ENCODE measurements at regions not wholly inside any gene's neighbourhood (a gene's known extent, or its start where the extent isn't known, plus 50 kb on each side); places are given as distances from the start of the nearest gene placed in this dataset.
"Not testable (repeated sequence)": the region's sequence is repeated elsewhere in the genome, so short reads cannot be mapped to it uniquely, and the experiment has no call there.

- no peak overlapping the region for H2BK5ac ChIP-seq (ENCODE audit: insufficient read length, low read length)
- Mint-ChIP-seq H3K27me3 (ENCODE audit: low read depth) (peaks cover 3% of the 10 kb centered on the region), H3K27ac (no peak overlapping the region), H3K4me3 (no peak overlapping the region), H3K9me3 (no peaks in the 10 kb centered on the region; a peak in 1 of 5 replicates), H3K4me1 (peaks cover 7 to 12% of the 10 kb centered on the region in 2 experiments), H3K36me3 (ENCODE audit: insufficient read depth in 1 of 3, low read depth in 3 of 3) (no peaks in the 10 kb centered on the region)
- H4K8ac ChIP-seq (replicated peaks; ENCODE audit: insufficient read length, low read depth, low read length) = no peak overlapping the region
- H3K18ac ChIP-seq (ENCODE audit: insufficient read length, low read depth, low read length) = no peak overlapping the region
- no peaks in the 10 kb centered on the region for H3K23me2 ChIP-seq (ENCODE audit: insufficient read length, low read depth, low read length, poor library complexity, severe bottlenecking)
- H3K27ac ChIP-seq (ENCODE audit: insufficient read length, low read depth, low read length) = no peak overlapping the region
- H4K91ac ChIP-seq (ENCODE audit: insufficient read length, low read depth, low read length) = no peak overlapping the region
- no peaks in the 10 kb centered on the region for H4K20me1 ChIP-seq (ENCODE audit: control insufficient read depth, insufficient read depth, insufficient read length)
- H4K5ac ChIP-seq (ENCODE audit: insufficient read length, low read depth, low read length) = no peak overlapping the region
- TF ChIP-seq CTCF (conservative IDR thresholded peaks at IDR 0.05) = no peak
- no peaks in the 10 kb centered on the region for H3K79me1 ChIP-seq (ENCODE audit: insufficient read depth, low read depth, low read length, poor library complexity, severe bottlenecking)
- H3T11ph ChIP-seq (ENCODE audit: low read length) = no peak overlapping the region
- H3K14ac ChIP-seq (ENCODE audit: insufficient read depth, low read length) = no peak overlapping the region
- H3K4me1 ChIP-seq (ENCODE audit: insufficient read depth, low read length) = no peaks in the 10 kb centered on the region
- no peaks in the 10 kb centered on the region for H3K27me3 ChIP-seq (ENCODE audit: insufficient read depth, low read length)
- no peak for DNase-seq
- no peak overlapping the region for H2BK12ac ChIP-seq (ENCODE audit: insufficient read length, low read depth, low read length)
- no peak overlapping the region for H2BK120ac ChIP-seq (ENCODE audit: low read depth, low read length, poor library complexity, severe bottlenecking)
- no peak overlapping the region for H3K56ac ChIP-seq (ENCODE audit: insufficient read length, low read depth, low read length)
- H2AK5ac ChIP-seq (ENCODE audit: insufficient read length, low read length) = no peak overlapping the region
- H2BK20ac ChIP-seq (ENCODE audit: low read depth, low read length, poor library complexity, severe bottlenecking) = no peak overlapping the region
- no peak overlapping the region for H2AFZ ChIP-seq (ENCODE audit: low read length)
- H3K9ac ChIP-seq (ENCODE audit: extremely low read depth, insufficient read length, low read length) = no peak overlapping the region
- no peak overlapping the region for H2BK15ac ChIP-seq (ENCODE audit: low read depth, low read length)
- H3K23ac ChIP-seq (ENCODE audit: insufficient read length, low read depth, low read length) = no peak overlapping the region
- no peak overlapping the region for H3K4ac ChIP-seq (ENCODE audit: low read depth, low read length)
- H3K9me3 ChIP-seq (ENCODE audit: control insufficient read depth, low read depth, low read length) = no peaks in the 10 kb centered on the region
- no CpG with 5 or more reads among the region's 8 CpGs for WGBS (ENCODE audit: extremely low coverage, insufficient read length, low lambda C conversion rate)
- H3K79me2 ChIP-seq (ENCODE audit: insufficient read depth, low read length) = no peaks in the 10 kb centered on the region
- H3K4me2 ChIP-seq (ENCODE audit: insufficient read depth, insufficient read length, low read length) = no peak overlapping the region
Observed at GRCh38 chr7:98764946-98765345, 104.9 kb downstream of the TMEM130 start.

- not testable (repeated sequence) for H2BK15ac ChIP-seq (ENCODE audit: low read depth, low read length); H3K4me1 ChIP-seq (ENCODE audit: insufficient read depth, low read length); H3K56ac ChIP-seq (ENCODE audit: insufficient read length, low read depth, low read length); H4K20me1 ChIP-seq (ENCODE audit: control insufficient read depth, insufficient read depth, insufficient read length); H2AFZ ChIP-seq (ENCODE audit: low read length); H4K91ac ChIP-seq (ENCODE audit: insufficient read length, low read depth, low read length); H3K4me3 Mint-ChIP-seq; H3K27ac ChIP-seq (ENCODE audit: insufficient read length, low read depth, low read length); H3K4ac ChIP-seq (ENCODE audit: low read depth, low read length); H3K9ac ChIP-seq (ENCODE audit: extremely low read depth, insufficient read length, low read length); H2BK120ac ChIP-seq (ENCODE audit: low read depth, low read length, poor library complexity, severe bottlenecking); H3K18ac ChIP-seq (ENCODE audit: insufficient read length, low read depth, low read length); H4K5ac ChIP-seq (ENCODE audit: insufficient read length, low read depth, low read length); H2BK12ac ChIP-seq (ENCODE audit: insufficient read length, low read depth, low read length); H3K9me3 Mint-ChIP-seq; H3T11ph ChIP-seq (ENCODE audit: low read length); H3K4me2 ChIP-seq (ENCODE audit: insufficient read depth, insufficient read length, low read length); H3K79me2 ChIP-seq (ENCODE audit: insufficient read depth, low read length); H2BK20ac ChIP-seq (ENCODE audit: low read depth, low read length, poor library complexity, severe bottlenecking); H3K23me2 ChIP-seq (ENCODE audit: insufficient read length, low read depth, low read length, poor library complexity, severe bottlenecking); H3K14ac ChIP-seq (ENCODE audit: insufficient read depth, low read length); H3K27ac Mint-ChIP-seq; H3K23ac ChIP-seq (ENCODE audit: insufficient read length, low read depth, low read length); H3K79me1 ChIP-seq (ENCODE audit: insufficient read depth, low read depth, low read length, poor library complexity, severe bottlenecking); H3K27me3 ChIP-seq (ENCODE audit: insufficient read depth, low read length); H4K8ac ChIP-seq (replicated peaks; ENCODE audit: insufficient read length, low read depth, low read length); H3K9me3 ChIP-seq (ENCODE audit: control insufficient read depth, low read depth, low read length); H3K36me3 Mint-ChIP-seq (ENCODE audit: insufficient read depth in 1 of 3, low read depth in 3 of 3); DNase-seq; H2BK5ac ChIP-seq (ENCODE audit: insufficient read length, low read length); H2AK5ac ChIP-seq (ENCODE audit: insufficient read length, low read length)
- WGBS (ENCODE audit: extremely low coverage, insufficient read length, low lambda C conversion rate) = no CpG with 5 or more reads among the region's 5 CpGs
- Mint-ChIP-seq H3K27me3 (ENCODE audit: low read depth) (peaks cover 23% of the 10 kb centered on the region), H3K4me1 (peaks cover 28 to 40% of the 10 kb centered on the region in 2 experiments)
Observed at GRCh38 chr7:98770085-98770484, 99.7 kb downstream of the TMEM130 start.

Measured in H9 (cell line).